AG09309 (cell line): ENCODE measurements at regions not wholly inside any gene's neighbourhood (a gene's known extent, or its start where the extent isn't known, plus 50 kb on each side); places are given as distances from the start of the nearest gene placed in this dataset.
"Not testable (repeated sequence)": the region's sequence is repeated elsewhere in the genome, so short reads cannot be mapped to it uniquely, and the experiment has no call there.

Source experiments
- DNase-seq: peaks from one replicate; pipeline ENCODE4 v3.0.0-alpha.2; 2010; ENCODE audit warnings: low read depth
- H3K4me3 ChIP-seq: 2 replicates; pipeline ENCODE4 v1.5.1; 2011; ENCODE audit warnings: mild to moderate bottlenecking, low read depth, low read length, moderate library complexity; ENCODE audit not compliant: control insufficient read depth
- TF ChIP-seq, protein P1 (sequence below): IDR thresholded peaks from 2 replicates; pipeline ENCODE4 v1.5.1; 2011; ENCODE audit warnings: mild to moderate bottlenecking, low read depth, low read length, inconsistent platforms; ENCODE audit not compliant: insufficient read depth, control insufficient read depth; ENCODE audit errors: missing control alignments

DNA sequence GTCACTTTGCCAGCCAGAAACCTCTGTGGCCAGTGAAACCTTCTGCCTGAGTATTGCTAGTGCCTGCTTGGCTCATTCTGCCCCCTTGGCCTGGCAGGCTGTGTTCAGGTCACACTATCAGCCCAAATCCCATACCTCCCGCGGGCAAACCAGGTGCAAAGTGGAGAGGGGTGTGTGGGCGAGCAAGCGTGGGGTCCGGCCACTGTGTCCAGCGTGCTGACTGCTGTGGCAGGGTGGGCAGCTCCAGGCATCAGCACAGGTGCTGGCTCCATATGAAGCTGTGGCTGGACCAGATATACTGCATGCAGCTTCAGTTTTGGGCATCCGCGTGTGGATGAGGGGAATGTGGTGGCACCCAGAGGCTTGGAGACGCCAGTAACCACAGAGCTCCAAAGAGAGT, 576.5 kb upstream of the EDIL3 start:
- TF ChIP-seq, protein P1, sequence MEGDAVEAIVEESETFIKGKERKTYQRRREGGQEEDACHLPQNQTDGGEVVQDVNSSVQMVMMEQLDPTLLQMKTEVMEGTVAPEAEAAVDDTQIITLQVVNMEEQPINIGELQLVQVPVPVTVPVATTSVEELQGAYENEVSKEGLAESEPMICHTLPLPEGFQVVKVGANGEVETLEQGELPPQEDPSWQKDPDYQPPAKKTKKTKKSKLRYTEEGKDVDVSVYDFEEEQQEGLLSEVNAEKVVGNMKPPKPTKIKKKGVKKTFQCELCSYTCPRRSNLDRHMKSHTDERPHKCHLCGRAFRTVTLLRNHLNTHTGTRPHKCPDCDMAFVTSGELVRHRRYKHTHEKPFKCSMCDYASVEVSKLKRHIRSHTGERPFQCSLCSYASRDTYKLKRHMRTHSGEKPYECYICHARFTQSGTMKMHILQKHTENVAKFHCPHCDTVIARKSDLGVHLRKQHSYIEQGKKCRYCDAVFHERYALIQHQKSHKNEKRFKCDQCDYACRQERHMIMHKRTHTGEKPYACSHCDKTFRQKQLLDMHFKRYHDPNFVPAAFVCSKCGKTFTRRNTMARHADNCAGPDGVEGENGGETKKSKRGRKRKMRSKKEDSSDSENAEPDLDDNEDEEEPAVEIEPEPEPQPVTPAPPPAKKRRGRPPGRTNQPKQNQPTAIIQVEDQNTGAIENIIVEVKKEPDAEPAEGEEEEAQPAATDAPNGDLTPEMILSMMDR = no peak
- H3K4me3 ChIP-seq = no peak overlapping the region
- no peak for DNase-seq

DNA sequence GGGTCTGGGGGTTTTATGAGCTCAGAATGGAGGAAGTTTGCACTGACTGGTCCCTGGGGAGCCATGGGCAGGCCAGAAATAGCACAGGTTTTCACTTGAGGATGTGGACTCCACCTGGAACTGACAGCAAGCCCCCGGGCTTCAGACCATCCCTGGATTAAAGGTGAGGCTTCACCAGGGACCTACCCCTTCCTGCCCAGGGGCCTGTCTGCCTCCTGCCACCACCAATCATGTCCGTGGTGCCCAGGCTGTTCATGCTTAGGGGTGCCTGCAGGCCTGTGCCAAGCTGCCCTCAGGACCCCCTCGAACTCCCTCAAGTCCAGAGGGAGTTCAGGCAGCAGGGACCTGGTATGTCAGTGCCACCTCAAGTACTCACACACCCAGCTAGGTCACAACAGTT, 577.2 kb upstream of the EDIL3 start:
- TF ChIP-seq, protein P1 = no peak
- no peak for DNase-seq
- no peak overlapping the region for H3K4me3 ChIP-seq

DNA sequence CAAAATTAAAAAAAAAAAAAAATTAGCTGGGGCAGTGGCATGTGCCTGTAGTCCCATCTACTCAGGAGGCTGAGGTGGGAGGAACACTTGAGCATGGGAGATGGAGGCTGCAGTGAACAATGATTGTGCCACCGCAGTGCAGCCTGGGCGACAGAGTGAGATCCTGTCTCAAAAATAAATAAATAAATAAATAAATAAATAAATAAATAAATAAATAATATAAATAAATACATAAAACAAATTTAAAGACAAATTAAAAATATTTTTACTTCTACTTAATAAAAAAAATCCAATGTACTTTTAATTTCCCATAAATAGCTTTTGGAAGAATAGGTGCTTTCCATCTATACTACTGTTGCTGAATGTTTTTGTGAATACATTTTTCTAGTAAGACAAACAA, 598.4 kb upstream of the EDIL3 start:
- DNase-seq = no peak
- TF ChIP-seq, protein P1 = no peak
- H3K4me3 ChIP-seq = no peak overlapping the region

DNA sequence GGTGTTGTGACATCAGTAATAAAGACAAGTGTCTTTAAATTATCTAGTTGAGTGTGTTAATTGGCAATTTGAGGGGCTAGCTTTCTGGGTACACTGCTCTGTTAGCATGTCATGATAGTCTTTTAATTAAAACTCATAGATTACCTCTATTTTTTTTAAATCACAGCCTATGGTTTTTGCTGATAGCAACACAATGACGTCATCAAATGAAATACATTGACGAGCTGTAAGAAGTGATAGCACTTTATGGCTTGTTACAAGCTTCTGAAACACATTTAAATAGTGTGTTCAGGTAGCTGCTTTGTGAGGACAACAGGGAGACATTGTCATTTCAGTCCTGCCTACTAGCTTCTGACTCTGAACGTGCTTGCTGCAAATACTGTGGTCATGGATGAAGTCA, 600.5 kb upstream of the EDIL3 start:
- DNase-seq = no peak
- no peak overlapping the region for H3K4me3 ChIP-seq
- TF ChIP-seq, protein P1 = no peak

- no peak for DNase-seq
- H3K4me3 ChIP-seq = no peak overlapping the region
- TF ChIP-seq, protein P1 = no peak
These were observed 602.0 kb upstream of the EDIL3 start for GRCh38 chr5:84986688-84987087.

- TF ChIP-seq, protein P1 = no peak
- no peak overlapping the region for H3K4me3 ChIP-seq
- no peak for DNase-seq
These were observed 616.0 kb upstream of the EDIL3 start for GRCh38 chr5:85000671-85001070.

DNA sequence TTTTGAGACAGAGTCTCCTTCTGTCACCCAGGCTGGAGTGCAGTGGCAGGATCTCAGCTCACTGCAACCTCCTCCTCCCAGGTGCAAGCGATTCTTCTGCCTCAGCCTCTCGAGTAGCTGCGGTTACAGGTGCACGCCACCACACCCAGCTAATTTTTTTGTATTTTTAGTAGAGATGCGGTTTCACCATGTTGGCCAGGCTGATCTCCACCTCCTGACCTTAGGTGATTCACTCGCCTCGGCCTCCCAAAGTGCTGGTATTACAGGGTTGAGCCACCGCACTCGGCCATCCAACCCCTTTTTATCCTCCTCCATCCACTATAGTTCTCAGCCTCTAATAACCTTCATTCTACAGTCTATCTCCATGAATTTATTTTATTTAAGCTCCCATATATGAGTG, 617.3 kb upstream of the EDIL3 start:
- H3K4me3 ChIP-seq, DNase-seq: not testable (repeated sequence)
